Right atrium auricular region (tissue), 2 donors: ENCODE measurements at regions not wholly inside any gene's neighbourhood (a gene's known extent, or its start where the extent isn't known, plus 50 kb on each side); places are given as distances from the start of the nearest gene placed in this dataset.

Source experiments
- DNase-seq: peaks from one replicate; pipeline ENCODE4 v3.0.0-alpha.2; 2019; ENCODE audit warnings: low spot score
- H3K27ac ChIP-seq, 2 donors: fragments of 200-600 bp; sonication (generic); 1 replicate in 1 of 2; 2 replicates in 1 of 2; pipeline ENCODE4 v1.5.1; 2016 to 2019
- H3K27me3 ChIP-seq, 2 donors: fragments of 200-600 bp; sonication (generic); one replicate each; pipeline versions ENCODE4 v1.5.1 to v1.6.0; 2017 to 2019
- H3K36me3 ChIP-seq: fragments of 200-600 bp; sonication (generic); one replicate; pipeline ENCODE4 v1.5.1; 2016
- H3K4me1 ChIP-seq, 2 donors: fragments of 200-600 bp; sonication (generic); one replicate each; pipeline versions ENCODE4 v1.5.1 to v1.6.0; 2017 to 2019
- H3K4me3 ChIP-seq, 2 donors: fragments of 200-600 bp; sonication (generic); 1 replicate in 1 of 2; 2 replicates in 1 of 2; pipeline ENCODE4 v1.5.1; 2017 to 2019; ENCODE audit warnings: mild to moderate bottlenecking in 1 of 2, moderate library complexity in 1 of 2
- H3K9me3 ChIP-seq, 2 donors: fragments of 200-600 bp; sonication (generic); one replicate each; pipeline ENCODE4 v1.5.1; 2019
- TF ChIP-seq, protein P1 (sequence below), 2 donors: fragments of 200-600 bp; sonication (generic); IDR thresholded peaks; one replicate each; pipeline ENCODE4 v1.5.1; 2019; ENCODE audit warnings: antibody characterized with exemption in 2 of 2

- Histone ChIP-seq H3K27ac (no peak overlapping the region), H3K4me1 (peaks cover 0 to 6% of the 10 kb centered on the region in 2 donors), H3K9me3 (no peaks in the 10 kb centered on the region), H3K4me3 (no peak overlapping the region), H3K27me3 (no peaks in the 10 kb centered on the region), H3K36me3 (no peaks in the 10 kb centered on the region)
- no peak for DNase-seq
- TF ChIP-seq, protein P1, sequence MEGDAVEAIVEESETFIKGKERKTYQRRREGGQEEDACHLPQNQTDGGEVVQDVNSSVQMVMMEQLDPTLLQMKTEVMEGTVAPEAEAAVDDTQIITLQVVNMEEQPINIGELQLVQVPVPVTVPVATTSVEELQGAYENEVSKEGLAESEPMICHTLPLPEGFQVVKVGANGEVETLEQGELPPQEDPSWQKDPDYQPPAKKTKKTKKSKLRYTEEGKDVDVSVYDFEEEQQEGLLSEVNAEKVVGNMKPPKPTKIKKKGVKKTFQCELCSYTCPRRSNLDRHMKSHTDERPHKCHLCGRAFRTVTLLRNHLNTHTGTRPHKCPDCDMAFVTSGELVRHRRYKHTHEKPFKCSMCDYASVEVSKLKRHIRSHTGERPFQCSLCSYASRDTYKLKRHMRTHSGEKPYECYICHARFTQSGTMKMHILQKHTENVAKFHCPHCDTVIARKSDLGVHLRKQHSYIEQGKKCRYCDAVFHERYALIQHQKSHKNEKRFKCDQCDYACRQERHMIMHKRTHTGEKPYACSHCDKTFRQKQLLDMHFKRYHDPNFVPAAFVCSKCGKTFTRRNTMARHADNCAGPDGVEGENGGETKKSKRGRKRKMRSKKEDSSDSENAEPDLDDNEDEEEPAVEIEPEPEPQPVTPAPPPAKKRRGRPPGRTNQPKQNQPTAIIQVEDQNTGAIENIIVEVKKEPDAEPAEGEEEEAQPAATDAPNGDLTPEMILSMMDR (IDR thresholded peaks at IDR 0.05), result no peak
Observed at GRCh38 chr5:159435855-159436254, 105.6 kb upstream of the IL12B start.

DNA sequence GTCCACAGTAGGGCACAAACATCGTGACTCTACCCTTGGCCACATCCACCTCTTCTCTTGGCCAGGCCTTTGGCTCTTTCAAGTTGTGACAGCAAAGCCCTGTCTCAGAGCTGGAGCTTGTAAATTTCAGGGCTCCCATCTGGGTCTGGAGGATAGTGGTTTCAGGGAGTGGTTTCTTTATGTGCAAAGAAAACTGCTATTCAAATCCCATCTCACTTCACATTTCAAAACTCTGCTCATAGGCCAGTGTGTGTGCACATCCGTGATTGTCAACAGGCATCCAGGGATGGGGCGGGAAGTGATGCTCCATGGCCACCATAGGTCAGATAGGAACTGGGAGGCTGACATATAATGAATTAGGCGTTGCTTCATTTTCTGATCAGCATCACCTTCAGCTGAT, 107.8 kb upstream of the IL12B start:
- Histone ChIP-seq H3K27ac (no peak overlapping the region), H3K9me3 (no peaks in the 10 kb centered on the region), H3K4me1 (peaks cover 0 to 15% of the 10 kb centered on the region in 2 donors), H3K36me3 (no peaks in the 10 kb centered on the region), H3K27me3 (no peaks in the 10 kb centered on the region), H3K4me3 (no peak overlapping the region)
- DNase-seq, result no peak
- TF ChIP-seq, protein P1 (IDR thresholded peaks at IDR 0.05), result no peak

DNA sequence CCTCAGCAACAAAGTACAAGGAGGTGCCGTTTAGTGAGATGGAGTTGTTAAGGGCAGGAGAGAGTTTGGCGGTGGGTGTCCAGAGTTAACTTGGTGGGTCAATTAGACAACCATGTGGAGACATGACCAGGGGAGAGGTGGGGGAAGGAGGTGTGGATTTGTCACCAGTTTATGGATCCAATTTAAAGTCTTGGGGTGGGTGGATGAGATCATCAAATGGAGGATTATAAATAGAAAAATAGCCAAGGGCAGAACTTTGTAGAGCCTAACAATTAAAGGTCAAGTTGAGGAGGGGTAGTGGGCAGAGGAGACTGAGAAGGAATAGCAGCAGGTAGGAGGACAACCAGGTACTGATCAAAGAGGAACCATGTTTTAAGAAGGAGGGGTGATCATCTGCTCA, 108.7 kb upstream of the IL12B start:
- H3K36me3 ChIP-seq, result no peaks in the 10 kb centered on the region
- no peak for DNase-seq
- no peaks in the 10 kb centered on the region for H3K27me3 ChIP-seq
- no peak overlapping the region for H3K27ac ChIP-seq
- no peaks in the 10 kb centered on the region for H3K9me3 ChIP-seq
- TF ChIP-seq, protein P1 (IDR thresholded peaks at IDR 0.05), result no peak
- no peak overlapping the region for H3K4me3 ChIP-seq
- H3K4me1 ChIP-seq, result peaks cover 0 to 15% of the 10 kb centered on the region in 2 donors

- TF ChIP-seq, protein P1 (IDR thresholded peaks at IDR 0.05), result no peak
- Histone ChIP-seq H3K36me3 (no peaks in the 10 kb centered on the region), H3K4me3 (no peak overlapping the region), H3K9me3 (no peaks in the 10 kb centered on the region), H3K27ac (no peak overlapping the region), H3K4me1 (peaks cover 0 to 15% of the 10 kb centered on the region in 2 donors), H3K27me3 (no peaks in the 10 kb centered on the region)
- DNase-seq, result no peak
Observed at GRCh38 chr5:159440235-159440634, 109.9 kb upstream of the IL12B start.

DNA sequence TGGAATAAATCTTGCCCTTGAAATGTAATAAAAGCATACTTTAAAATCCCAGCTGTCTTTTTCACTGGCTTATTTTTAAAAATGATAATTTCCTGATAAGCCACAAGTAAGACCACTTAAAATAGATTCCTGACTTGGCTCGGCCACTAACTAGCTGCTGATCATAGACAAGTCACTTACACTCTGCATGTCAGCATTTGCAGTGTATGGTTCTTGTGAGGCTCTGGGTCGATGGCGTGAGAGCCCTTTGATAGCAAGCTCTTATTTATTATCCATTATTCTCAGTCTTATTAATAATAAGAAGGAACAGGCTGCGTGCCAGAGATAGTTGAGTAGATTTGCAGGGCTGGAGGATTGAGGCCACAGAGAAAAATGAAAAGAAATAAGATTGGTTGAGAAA, 110.7 kb upstream of the IL12B start:
- Histone ChIP-seq H3K36me3 (no peaks in the 10 kb centered on the region), H3K27me3 (no peaks in the 10 kb centered on the region), H3K9me3 (no peaks in the 10 kb centered on the region), H3K4me3 (no peak overlapping the region), H3K27ac (peak overlapping the region; percentile 4 to 50), H3K4me1 (peaks cover 0 to 15% of the 10 kb centered on the region in 2 donors)
- TF ChIP-seq, protein P1 (IDR thresholded peaks at IDR 0.05), result no peak
- no peak for DNase-seq

DNA sequence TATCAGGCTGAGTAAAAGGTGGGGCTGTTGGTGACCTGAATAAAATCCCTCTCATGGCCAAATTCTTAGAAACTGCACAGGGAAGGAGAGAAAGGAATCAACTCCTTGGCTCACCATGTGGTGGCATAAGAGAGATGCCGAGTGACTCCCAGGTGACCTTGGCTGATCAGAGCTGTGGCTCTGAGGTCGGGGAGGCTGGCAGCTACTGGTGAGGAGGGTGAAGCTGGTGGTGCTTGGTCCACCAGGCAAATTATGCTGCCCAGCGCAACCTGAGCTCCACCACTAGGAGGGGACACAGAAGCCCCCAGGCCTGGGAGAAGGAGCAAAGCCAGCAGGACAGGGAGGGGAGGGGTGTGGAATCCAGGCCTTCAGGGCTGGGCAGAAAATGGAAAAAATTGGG, 111.2 kb upstream of the IL12B start:
- TF ChIP-seq, protein P1 (IDR thresholded peaks at IDR 0.05), result peak in 1 of 2 donors; percentile 32
- no peaks in the 10 kb centered on the region for H3K36me3 ChIP-seq
- H3K9me3 ChIP-seq, result no peaks in the 10 kb centered on the region
- H3K4me3 ChIP-seq, result no peak overlapping the region
- H3K27ac ChIP-seq, result peak overlapping the region; percentile 4 to 50
- no peaks in the 10 kb centered on the region for H3K27me3 ChIP-seq
- DNase-seq, result no peak
- peaks cover 0 to 15% of the 10 kb centered on the region in 2 donors for H3K4me1 ChIP-seq
